CD14-positive monocyte (primary cell): ENCODE measurements at regions not wholly inside any gene's neighbourhood (a gene's known extent, or its start where the extent isn't known, plus 50 kb on each side); places are given as distances from the start of the nearest gene placed in this dataset.

Experiments used
- DNase-seq, 3 donors: peaks; one replicate each; pipeline ENCODE4 v3.0.0-alpha.2; 2011 to 2022
- H2AFZ ChIP-seq: 2 replicates; pipeline ENCODE4 v1.6.0; 2012; ENCODE audit warnings: mild to moderate bottlenecking, low read depth, low read length, inconsistent platforms; ENCODE audit not compliant: insufficient read depth, poor library complexity, severe bottlenecking
- H3K27ac ChIP-seq, 2 donors: 1 replicate in 1 of 2; 2 replicates in 1 of 2; pipeline ENCODE4 v1.5.1; 2012 to 2013; ENCODE audit warnings: low read length in 2 of 2, control low read depth in 1 of 2, inconsistent platforms in 1 of 2, low read depth in 1 of 2, mild to moderate bottlenecking in 1 of 2
- H3K27me3 ChIP-seq, 2 donors: one replicate each; pipeline versions ENCODE4 v1.6.0 to v1.6.1; 2011 to 2013; ENCODE audit warnings: low read length in 2 of 2; ENCODE audit not compliant: control insufficient read depth in 2 of 2, insufficient read depth in 2 of 2
- H3K36me3 ChIP-seq, 2 donors: replicated peaks in 1 of 2; 1 replicate in 1 of 2; 2 replicates in 1 of 2; pipeline versions ENCODE4 v1.5.1 to v1.6.1; 2012 to 2013; ENCODE audit warnings: low read length in 2 of 2, control low read depth in 1 of 2, inconsistent platforms in 1 of 2, mild to moderate bottlenecking in 1 of 2; ENCODE audit not compliant: insufficient read depth in 2 of 2, control insufficient read depth in 1 of 2
- H3K4me1 ChIP-seq, 2 donors: 1 replicate in 1 of 2; 2 replicates in 1 of 2; pipeline versions ENCODE4 v1.5.1 to v1.6.1; 2012 to 2013; ENCODE audit warnings: low read length in 2 of 2, control low read depth in 1 of 2, inconsistent platforms in 1 of 2, mild to moderate bottlenecking in 1 of 2, moderate library complexity in 1 of 2; ENCODE audit not compliant: insufficient read depth in 2 of 2, control insufficient read depth in 1 of 2
- H3K4me2 ChIP-seq: replicated peaks from 2 replicates; pipeline ENCODE3; 2012; ENCODE audit warnings: low read length, moderate library complexity, mild to moderate bottlenecking; ENCODE audit not compliant: poor library complexity, severe bottlenecking; ENCODE audit errors: extremely low read depth
- H3K4me3 ChIP-seq, 3 experiments: fragments of 200-600 bp in 1 of 3; sonication (generic) in 1 of 3; replicated peaks in 1 of 3; 1 replicate in 2 of 3; 2 replicates in 1 of 3; pipeline ENCODE4 v1.5.1; 2011 to 2013; ENCODE audit warnings: low read length in 3 of 3, mild to moderate bottlenecking in 3 of 3, control low read depth in 2 of 3, low read depth in 2 of 3, inconsistent platforms in 1 of 3, moderate library complexity in 1 of 3
- H3K79me2 ChIP-seq: 2 replicates; pipeline ENCODE4 v1.6.0; 2012; ENCODE audit warnings: mild to moderate bottlenecking, control low read depth, inconsistent platforms, low read length, moderate library complexity; ENCODE audit not compliant: insufficient read depth
- H3K9ac ChIP-seq: 2 replicates; pipeline ENCODE4 v1.6.0; 2017; ENCODE audit warnings: low read length, mild to moderate bottlenecking; ENCODE audit not compliant: insufficient read depth, poor library complexity, severe bottlenecking
- H3K9me3 ChIP-seq, 2 donors: replicated peaks in 1 of 2; 1 replicate in 1 of 2; 2 replicates in 1 of 2; pipeline versions ENCODE4 v1.5.1 to v1.6.1; 2012 to 2013; ENCODE audit warnings: low read length in 2 of 2, control low read depth in 1 of 2; ENCODE audit not compliant: control insufficient read depth in 1 of 2, insufficient read depth in 1 of 2
- H4K20me1 ChIP-seq: 2 replicates; pipeline ENCODE4 v1.6.0; 2012; ENCODE audit warnings: mild to moderate bottlenecking, low read length, control low read depth, moderate library complexity; ENCODE audit not compliant: insufficient read depth
- H3K27ac Mint-ChIP-seq, 7 donors: one replicate each; pipeline ENCODE4 v1.8.0; 2020; ENCODE audit warnings: mild to moderate bottlenecking in 7 of 7, mixed read lengths in 7 of 7, moderate library complexity in 6 of 7, inconsistent platforms in 2 of 7
- H3K27me3 Mint-ChIP-seq, 3 donors: one replicate each; pipeline ENCODE4 v1.8.0; 2021 to 2022; ENCODE audit warnings: low read depth in 3 of 3, mild to moderate bottlenecking in 3 of 3, mixed read lengths in 3 of 3, moderate library complexity in 3 of 3, inconsistent platforms in 1 of 3
- H3K36me3 Mint-ChIP-seq, 2 donors: one replicate each; pipeline ENCODE4 v1.8.0; 2020; ENCODE audit warnings: mixed read lengths in 2 of 2, inconsistent platforms in 1 of 2, mild to moderate bottlenecking in 1 of 2
- H3K4me1 Mint-ChIP-seq: one replicate; pipeline ENCODE4 v1.8.0; 2020; ENCODE audit warnings: mild to moderate bottlenecking, mixed read lengths
- H3K4me3 Mint-ChIP-seq, 2 donors: one replicate each; pipeline ENCODE4 v1.8.0; 2020; ENCODE audit warnings: mild to moderate bottlenecking in 2 of 2, mixed read lengths in 2 of 2, moderate library complexity in 1 of 2
- H3K9me3 Mint-ChIP-seq, 7 donors: one replicate each; pipeline ENCODE4 v1.8.0; 2020 to 2022; ENCODE audit warnings: mixed read lengths in 7 of 7, mild to moderate bottlenecking in 6 of 7, moderate library complexity in 6 of 7, inconsistent platforms in 2 of 7
- WGBS: methylation state at CpG from one replicate; pipeline ENCODE4 v1.1.5; 2013; ENCODE audit warnings: missing lambda C conversion rate; ENCODE audit not compliant: insufficient coverage; 5-methylcytosine and 5-hydroxymethylcytosine counted together
- intact Hi-C, 2 donors: fragments of 100-400 bp; cut with micrococcal nuclease; formaldehyde crosslinking; loops; one replicate each; pipeline versions ENCODE4 v1.15.0 to v1.15.1; 2023
- TF ChIP-seq, protein P1 (sequence below): fragments of 200-600 bp; IDR thresholded peaks from one replicate; pipeline ENCODE4 v1.8.0; 2022; ENCODE audit warnings: antibody characterized with exemption, mild to moderate bottlenecking

- Histone ChIP-seq H3K27ac (no peak overlapping the region), H3K9ac (no peak overlapping the region), H3K27me3 (no peaks in the 10 kb centered on the region), H3K9me3 (no peaks in the 10 kb centered on the region), H3K4me2 (no peak overlapping the region), H3K4me1 (no peaks in the 10 kb centered on the region), H2AFZ (no peak overlapping the region), H3K4me3 (no peak overlapping the region), H3K36me3 (no peaks in the 10 kb centered on the region), H4K20me1 (no peaks in the 10 kb centered on the region), H3K79me2 (no peaks in the 10 kb centered on the region)
- H3K27ac Mint-ChIP-seq: no peak overlapping the region
- H3K27me3 Mint-ChIP-seq: no peaks in the 10 kb centered on the region
- H3K36me3 Mint-ChIP-seq: no peaks in the 10 kb centered on the region
- WGBS: no CpG with 5 or more reads among the region's 1 CpG
- DNase-seq: no peak
- H3K9me3 Mint-ChIP-seq: peaks cover 0 to 6% (median 2%) of the 10 kb centered on the region in 7 donors
- intact Hi-C loops: no loop called here
- no peak overlapping the region for H3K4me3 Mint-ChIP-seq
- TF ChIP-seq, protein P1, sequence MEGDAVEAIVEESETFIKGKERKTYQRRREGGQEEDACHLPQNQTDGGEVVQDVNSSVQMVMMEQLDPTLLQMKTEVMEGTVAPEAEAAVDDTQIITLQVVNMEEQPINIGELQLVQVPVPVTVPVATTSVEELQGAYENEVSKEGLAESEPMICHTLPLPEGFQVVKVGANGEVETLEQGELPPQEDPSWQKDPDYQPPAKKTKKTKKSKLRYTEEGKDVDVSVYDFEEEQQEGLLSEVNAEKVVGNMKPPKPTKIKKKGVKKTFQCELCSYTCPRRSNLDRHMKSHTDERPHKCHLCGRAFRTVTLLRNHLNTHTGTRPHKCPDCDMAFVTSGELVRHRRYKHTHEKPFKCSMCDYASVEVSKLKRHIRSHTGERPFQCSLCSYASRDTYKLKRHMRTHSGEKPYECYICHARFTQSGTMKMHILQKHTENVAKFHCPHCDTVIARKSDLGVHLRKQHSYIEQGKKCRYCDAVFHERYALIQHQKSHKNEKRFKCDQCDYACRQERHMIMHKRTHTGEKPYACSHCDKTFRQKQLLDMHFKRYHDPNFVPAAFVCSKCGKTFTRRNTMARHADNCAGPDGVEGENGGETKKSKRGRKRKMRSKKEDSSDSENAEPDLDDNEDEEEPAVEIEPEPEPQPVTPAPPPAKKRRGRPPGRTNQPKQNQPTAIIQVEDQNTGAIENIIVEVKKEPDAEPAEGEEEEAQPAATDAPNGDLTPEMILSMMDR: no peak
- H3K4me1 Mint-ChIP-seq: no peaks in the 10 kb centered on the region
Measured at GRCh38 chr15:47266566-47266965, 450.7 kb upstream of the SEMA6D start.

DNA sequence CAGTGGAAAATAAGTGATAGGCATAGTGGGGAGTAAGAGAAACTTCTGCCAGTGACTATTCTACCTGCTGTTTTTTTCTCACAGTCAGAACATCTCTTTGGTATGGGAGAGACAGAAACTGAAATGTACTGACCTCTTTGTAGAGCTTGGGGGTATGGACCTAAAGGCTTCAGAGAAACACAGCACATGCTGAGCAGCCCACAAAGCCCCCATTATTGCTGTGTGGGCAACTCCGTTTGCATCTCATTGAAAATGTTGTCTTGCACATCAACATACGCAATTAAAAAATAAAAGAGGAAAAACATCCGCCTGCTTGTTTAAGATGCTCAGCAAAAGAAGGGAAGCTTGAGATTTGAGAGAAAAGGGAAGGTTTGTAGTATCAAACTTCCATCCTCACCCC lies 443.4 kb upstream of the SEMA6D start:
- Histone ChIP-seq H2AFZ (no peak overlapping the region), H3K4me1 (no peaks in the 10 kb centered on the region), H3K4me2 (no peak overlapping the region), H3K9ac (no peak overlapping the region), H3K27ac (no peak overlapping the region), H3K79me2 (no peaks in the 10 kb centered on the region), H3K27me3 (no peaks in the 10 kb centered on the region), H4K20me1 (no peaks in the 10 kb centered on the region), H3K4me3 (no peak overlapping the region), H3K36me3 (no peaks in the 10 kb centered on the region), H3K9me3 (no peaks in the 10 kb centered on the region)
- H3K4me1 Mint-ChIP-seq: no peaks in the 10 kb centered on the region
- no peak for DNase-seq
- H3K27ac Mint-ChIP-seq: no peak overlapping the region
- H3K36me3 Mint-ChIP-seq: no peaks in the 10 kb centered on the region
- no peaks in the 10 kb centered on the region for H3K27me3 Mint-ChIP-seq
- intact Hi-C loops: no loop called here
- no peak overlapping the region for H3K4me3 Mint-ChIP-seq
- TF ChIP-seq, protein P1: no peak
- whole genome bisulfite sequencing: no CpG with 5 or more reads among the region's 3 CpGs
- peaks cover 0 to 7% (median 1%) of the 10 kb centered on the region in 7 donors for H3K9me3 Mint-ChIP-seq
